ENCODE measurements at regions not wholly inside any gene's neighbourhood (a gene's known extent, or its start where the extent isn't known, plus 50 kb on each side); places are given as distances from the start of the nearest gene placed in this dataset.

- TF ChIP-seq CTCF (IDR thresholded peaks at IDR 0.05; ENCODE audit: low read depth, low read length, missing input control) (no peak), REST (IDR thresholded peaks at IDR 0.05) (no peak), ATF3 (IDR thresholded peaks at IDR 0.05) (no peak)
Observed at GRCh38 chr4:141306331-141306730, 85.6 kb downstream of the ZNF330 start.
